GM23338 (cell line): ENCODE measurements at regions not wholly inside any gene's neighbourhood (a gene's known extent, or its start where the extent isn't known, plus 50 kb on each side); places are given as distances from the start of the nearest gene placed in this dataset.

Experiments used
- ATAC-seq: fragments of 200-7000 bp; cut with Tn5 transposase; 3 replicates; pipeline ENCODE4 v1.9.1; 2020
- DNase-seq: peaks from one replicate; pipeline ENCODE4 v3.0.0-alpha.2; 2015; ENCODE audit warnings: low spot score
- H2AFZ ChIP-seq: fragments of 200-600 bp; sonication (generic); 2 replicates; pipeline ENCODE4 v1.8.0; 2016; ENCODE audit warnings: antibody characterized with exemption, mild to moderate bottlenecking, moderate library complexity
- H3F3A ChIP-seq: fragments of 200-600 bp; sonication (generic); replicated peaks from 2 replicates; pipeline ENCODE4 v1.8.0; 2017; ENCODE audit warnings: antibody characterized with exemption, mixed run types, low read depth
- H3K27ac ChIP-seq: fragments of 200-600 bp; sonication (generic); 2 replicates; pipeline ENCODE4 v1.6.1; 2016; ENCODE audit warnings: low read depth
- H3K27me3 ChIP-seq: fragments of 200-600 bp; sonication (generic); 2 replicates; pipeline ENCODE4 v1.8.0; 2016; ENCODE audit warnings: mild to moderate bottlenecking, mixed run types, moderate library complexity; ENCODE audit not compliant: insufficient read depth
- H3K36me3 ChIP-seq: fragments of 200-600 bp; sonication (generic); 2 replicates; pipeline ENCODE4 v1.8.0; 2016; ENCODE audit warnings: mild to moderate bottlenecking; ENCODE audit not compliant: insufficient read depth
- H3K4me1 ChIP-seq: fragments of 200-600 bp; sonication (generic); 2 replicates; pipeline ENCODE4 v1.8.0; 2016; ENCODE audit warnings: mild to moderate bottlenecking, moderate library complexity; ENCODE audit not compliant: insufficient read depth
- H3K4me2 ChIP-seq: fragments of 200-600 bp; sonication (generic); 2 replicates; pipeline ENCODE4 v1.7.1; 2017; ENCODE audit warnings: mixed run types
- H3K4me3 ChIP-seq: fragments of 200-600 bp; sonication (generic); 2 replicates; pipeline ENCODE4 v1.6.1; 2016; ENCODE audit warnings: mixed run types
- H3K79me2 ChIP-seq: fragments of 200-600 bp; sonication (generic); replicated peaks from 2 replicates; pipeline ENCODE4 v1.8.0; 2017; ENCODE audit warnings: mild to moderate bottlenecking; ENCODE audit not compliant: insufficient read depth
- H3K9me2 ChIP-seq: fragments of 200-600 bp; sonication (generic); 2 replicates; pipeline ENCODE4 v1.8.0; 2017; ENCODE audit not compliant: insufficient read depth
- H4K20me1 ChIP-seq: fragments of 200-600 bp; sonication (generic); replicated peaks from 2 replicates; pipeline ENCODE4 v1.8.0; 2017; ENCODE audit warnings: mild to moderate bottlenecking; ENCODE audit not compliant: insufficient read depth
- H3K27ac Mint-ChIP-seq: 2 replicates; pipeline ENCODE4 v1.8.0; 2020; ENCODE audit warnings: inconsistent platforms, mild to moderate bottlenecking, moderate library complexity, mixed read lengths
- H3K27me3 Mint-ChIP-seq: 3 replicates; pipeline ENCODE4 v1.8.0; 2022; ENCODE audit warnings: low read depth, mild to moderate bottlenecking, moderate library complexity, mixed read lengths, inconsistent platforms; ENCODE audit not compliant: insufficient read depth, poor library complexity
- H3K36me3 Mint-ChIP-seq: 3 replicates; pipeline ENCODE4 v1.8.0; 2021; ENCODE audit warnings: low read depth, mild to moderate bottlenecking, inconsistent platforms, moderate library complexity, mixed read lengths
- H3K4me1 Mint-ChIP-seq: 3 replicates; pipeline ENCODE4 v1.8.0; 2020; ENCODE audit warnings: mild to moderate bottlenecking, inconsistent platforms, mixed read lengths
- H3K4me3 Mint-ChIP-seq: 3 replicates; pipeline ENCODE4 v1.8.0; 2021; ENCODE audit warnings: moderate library complexity, mild to moderate bottlenecking, inconsistent platforms, mixed read lengths
- H3K9me3 Mint-ChIP-seq: 3 replicates; pipeline ENCODE4 v1.8.0; 2020; ENCODE audit warnings: moderate library complexity, mild to moderate bottlenecking, inconsistent platforms, mixed read lengths
- CREB1 ChIP-seq: fragments of 250-450 bp; sonication (Bioruptor Pico); IDR thresholded peaks from 2 replicates; pipeline ENCODE4 v1.5.0; 2020; ENCODE audit warnings: low read depth, mild to moderate bottlenecking, moderate library complexity
- EZH2 ChIP-seq: fragments of 200-600 bp; sonication (generic); IDR thresholded peaks from one replicate; pipeline ENCODE4 v1.8.0; 2017; ENCODE audit warnings: antibody characterized with exemption, mild to moderate bottlenecking, low read depth; ENCODE audit not compliant: unreplicated experiment
- EZH2phosphoT487 ChIP-seq: fragments of 200-600 bp; sonication (generic); IDR thresholded peaks from one replicate; pipeline ENCODE4 v1.8.1; 2018; ENCODE audit warnings: antibody characterized with exemption; ENCODE audit not compliant: unreplicated experiment
- JUNB ChIP-seq: IDR thresholded peaks from one replicate; pipeline ENCODE4 v1.6.1; 2016; ENCODE audit warnings: antibody characterized with exemption; ENCODE audit not compliant: unreplicated experiment
- NANOG ChIP-seq: IDR thresholded peaks from 2 replicates; pipeline ENCODE4 v1.6.1; 2016; ENCODE audit warnings: antibody characterized with exemption, borderline replicate concordance
- POLR2AphosphoS5 ChIP-seq: IDR thresholded peaks from 2 replicates; pipeline ENCODE4 v1.6.1; 2016; ENCODE audit warnings: antibody characterized with exemption, low read depth
- STAT1 ChIP-seq: IDR thresholded peaks from one replicate; pipeline ENCODE4 v1.6.1; 2016; ENCODE audit warnings: antibody characterized with exemption; ENCODE audit not compliant: unreplicated experiment
- ZNF114 ChIP-seq: fragments of 250-450 bp; sonication (Bioruptor Pico); IDR thresholded peaks from 2 replicates; pipeline ENCODE4 v1.5.0; 2020; ENCODE audit warnings: mild to moderate bottlenecking, moderate library complexity
- ZNF331 ChIP-seq: fragments of 250-450 bp; sonication (Bioruptor Pico); IDR thresholded peaks from 2 replicates; pipeline ENCODE4 v1.5.0; 2020; ENCODE audit warnings: low read depth, mild to moderate bottlenecking, moderate library complexity
- TF ChIP-seq, protein P1 (sequence below): IDR thresholded peaks from 2 replicates; pipeline ENCODE4 v1.6.1; 2016; ENCODE audit warnings: antibody characterized with exemption
- TF ChIP-seq, protein P2 (sequence below), 2 experiments: fragments of 200-600 bp in 1 of 2; sonication (generic) in 1 of 2; conservative IDR thresholded peaks; 2 replicates each; pipeline versions ENCODE4 v1.5.1 to v1.6.1; 2016 to 2017; ENCODE audit warnings: antibody characterized with exemption in 2 of 2, low read depth in 2 of 2, mild to moderate bottlenecking in 2 of 2, moderate library complexity in 1 of 2
- TF ChIP-seq, protein P3 (sequence below): fragments of 250-450 bp; sonication (Bioruptor Pico); IDR thresholded peaks from 2 replicates; pipeline ENCODE4 v1.5.0; 2020; ENCODE audit warnings: mild to moderate bottlenecking, moderate library complexity
- TF ChIP-seq, protein P4 (sequence below): IDR thresholded peaks from one replicate; pipeline ENCODE4 v1.6.1; 2018; ENCODE audit warnings: antibody characterized with exemption; ENCODE audit not compliant: unreplicated experiment

DNA sequence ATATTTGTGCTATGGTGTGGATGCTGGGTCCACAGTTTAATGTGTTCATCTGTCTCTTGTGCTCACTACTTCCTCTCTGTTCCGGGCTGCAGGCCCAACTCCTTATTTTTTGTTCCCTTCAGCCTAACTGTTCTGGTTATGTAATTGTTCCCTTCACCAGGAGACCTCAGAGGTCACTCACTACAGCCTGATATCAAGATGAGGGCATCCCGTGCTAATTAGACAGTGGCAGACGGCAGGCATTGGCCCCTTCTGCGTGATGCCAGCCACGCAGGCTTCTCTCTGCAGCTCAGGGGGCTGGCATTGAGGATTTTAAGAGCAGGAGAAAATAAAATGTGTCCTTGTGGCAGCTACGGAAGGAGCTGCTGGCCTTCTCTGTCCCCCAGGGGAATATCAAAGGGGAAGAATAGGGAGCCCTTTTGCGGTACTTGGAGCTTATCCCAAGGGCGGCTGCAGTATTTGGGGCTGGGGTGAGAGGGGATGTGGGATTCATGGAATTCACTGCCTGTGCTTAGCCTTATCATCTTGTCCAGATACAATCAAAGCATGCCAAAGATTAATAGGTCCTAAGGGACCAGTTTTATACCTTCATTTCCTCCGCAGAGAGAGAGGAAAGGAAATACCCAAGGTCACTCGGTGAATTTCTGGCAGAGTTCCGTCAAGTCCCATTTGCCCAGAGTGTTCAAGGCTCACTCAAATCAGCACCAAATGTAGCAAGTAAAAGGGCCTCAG is 53.3 kb upstream of the TRIB2 start:
- peaks cover 20% of the 10 kb centered on the region for H3K9me3 Mint-ChIP-seq
- Histone ChIP-seq H3K9me2 (no peaks in the 10 kb centered on the region), H3K27ac (no peak overlapping the region), H3K27me3 (no peaks in the 10 kb centered on the region), H3F3A (no peaks in the 10 kb centered on the region), H2AFZ (no peak overlapping the region), H3K79me2 (no peaks in the 10 kb centered on the region), H4K20me1 (no peaks in the 10 kb centered on the region), H3K4me1 (no peaks in the 10 kb centered on the region), H3K36me3 (no peaks in the 10 kb centered on the region; the same call in 1 of the 2 replicates), H3K4me3 (no peak overlapping the region), H3K4me2 (no peak overlapping the region)
- no peak overlapping the region for H3K27ac Mint-ChIP-seq
- no peak for TF ChIP-seq JUNB
- TF ChIP-seq, protein P1, sequence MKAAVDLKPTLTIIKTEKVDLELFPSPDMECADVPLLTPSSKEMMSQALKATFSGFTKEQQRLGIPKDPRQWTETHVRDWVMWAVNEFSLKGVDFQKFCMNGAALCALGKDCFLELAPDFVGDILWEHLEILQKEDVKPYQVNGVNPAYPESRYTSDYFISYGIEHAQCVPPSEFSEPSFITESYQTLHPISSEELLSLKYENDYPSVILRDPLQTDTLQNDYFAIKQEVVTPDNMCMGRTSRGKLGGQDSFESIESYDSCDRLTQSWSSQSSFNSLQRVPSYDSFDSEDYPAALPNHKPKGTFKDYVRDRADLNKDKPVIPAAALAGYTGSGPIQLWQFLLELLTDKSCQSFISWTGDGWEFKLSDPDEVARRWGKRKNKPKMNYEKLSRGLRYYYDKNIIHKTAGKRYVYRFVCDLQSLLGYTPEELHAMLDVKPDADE, result no peak
- no peak for TF ChIP-seq NANOG
- TF ChIP-seq, protein P2, sequence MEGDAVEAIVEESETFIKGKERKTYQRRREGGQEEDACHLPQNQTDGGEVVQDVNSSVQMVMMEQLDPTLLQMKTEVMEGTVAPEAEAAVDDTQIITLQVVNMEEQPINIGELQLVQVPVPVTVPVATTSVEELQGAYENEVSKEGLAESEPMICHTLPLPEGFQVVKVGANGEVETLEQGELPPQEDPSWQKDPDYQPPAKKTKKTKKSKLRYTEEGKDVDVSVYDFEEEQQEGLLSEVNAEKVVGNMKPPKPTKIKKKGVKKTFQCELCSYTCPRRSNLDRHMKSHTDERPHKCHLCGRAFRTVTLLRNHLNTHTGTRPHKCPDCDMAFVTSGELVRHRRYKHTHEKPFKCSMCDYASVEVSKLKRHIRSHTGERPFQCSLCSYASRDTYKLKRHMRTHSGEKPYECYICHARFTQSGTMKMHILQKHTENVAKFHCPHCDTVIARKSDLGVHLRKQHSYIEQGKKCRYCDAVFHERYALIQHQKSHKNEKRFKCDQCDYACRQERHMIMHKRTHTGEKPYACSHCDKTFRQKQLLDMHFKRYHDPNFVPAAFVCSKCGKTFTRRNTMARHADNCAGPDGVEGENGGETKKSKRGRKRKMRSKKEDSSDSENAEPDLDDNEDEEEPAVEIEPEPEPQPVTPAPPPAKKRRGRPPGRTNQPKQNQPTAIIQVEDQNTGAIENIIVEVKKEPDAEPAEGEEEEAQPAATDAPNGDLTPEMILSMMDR (conservative IDR thresholded peaks at IDR 0.05; ENCODE audit: low read depth in 2 of 2), result no peak
- no peak for TF ChIP-seq POLR2AphosphoS5
- no peak for TF ChIP-seq EZH2
- no peak for TF ChIP-seq ZNF114
- TF ChIP-seq STAT1, result no peak
- TF ChIP-seq, protein P3, sequence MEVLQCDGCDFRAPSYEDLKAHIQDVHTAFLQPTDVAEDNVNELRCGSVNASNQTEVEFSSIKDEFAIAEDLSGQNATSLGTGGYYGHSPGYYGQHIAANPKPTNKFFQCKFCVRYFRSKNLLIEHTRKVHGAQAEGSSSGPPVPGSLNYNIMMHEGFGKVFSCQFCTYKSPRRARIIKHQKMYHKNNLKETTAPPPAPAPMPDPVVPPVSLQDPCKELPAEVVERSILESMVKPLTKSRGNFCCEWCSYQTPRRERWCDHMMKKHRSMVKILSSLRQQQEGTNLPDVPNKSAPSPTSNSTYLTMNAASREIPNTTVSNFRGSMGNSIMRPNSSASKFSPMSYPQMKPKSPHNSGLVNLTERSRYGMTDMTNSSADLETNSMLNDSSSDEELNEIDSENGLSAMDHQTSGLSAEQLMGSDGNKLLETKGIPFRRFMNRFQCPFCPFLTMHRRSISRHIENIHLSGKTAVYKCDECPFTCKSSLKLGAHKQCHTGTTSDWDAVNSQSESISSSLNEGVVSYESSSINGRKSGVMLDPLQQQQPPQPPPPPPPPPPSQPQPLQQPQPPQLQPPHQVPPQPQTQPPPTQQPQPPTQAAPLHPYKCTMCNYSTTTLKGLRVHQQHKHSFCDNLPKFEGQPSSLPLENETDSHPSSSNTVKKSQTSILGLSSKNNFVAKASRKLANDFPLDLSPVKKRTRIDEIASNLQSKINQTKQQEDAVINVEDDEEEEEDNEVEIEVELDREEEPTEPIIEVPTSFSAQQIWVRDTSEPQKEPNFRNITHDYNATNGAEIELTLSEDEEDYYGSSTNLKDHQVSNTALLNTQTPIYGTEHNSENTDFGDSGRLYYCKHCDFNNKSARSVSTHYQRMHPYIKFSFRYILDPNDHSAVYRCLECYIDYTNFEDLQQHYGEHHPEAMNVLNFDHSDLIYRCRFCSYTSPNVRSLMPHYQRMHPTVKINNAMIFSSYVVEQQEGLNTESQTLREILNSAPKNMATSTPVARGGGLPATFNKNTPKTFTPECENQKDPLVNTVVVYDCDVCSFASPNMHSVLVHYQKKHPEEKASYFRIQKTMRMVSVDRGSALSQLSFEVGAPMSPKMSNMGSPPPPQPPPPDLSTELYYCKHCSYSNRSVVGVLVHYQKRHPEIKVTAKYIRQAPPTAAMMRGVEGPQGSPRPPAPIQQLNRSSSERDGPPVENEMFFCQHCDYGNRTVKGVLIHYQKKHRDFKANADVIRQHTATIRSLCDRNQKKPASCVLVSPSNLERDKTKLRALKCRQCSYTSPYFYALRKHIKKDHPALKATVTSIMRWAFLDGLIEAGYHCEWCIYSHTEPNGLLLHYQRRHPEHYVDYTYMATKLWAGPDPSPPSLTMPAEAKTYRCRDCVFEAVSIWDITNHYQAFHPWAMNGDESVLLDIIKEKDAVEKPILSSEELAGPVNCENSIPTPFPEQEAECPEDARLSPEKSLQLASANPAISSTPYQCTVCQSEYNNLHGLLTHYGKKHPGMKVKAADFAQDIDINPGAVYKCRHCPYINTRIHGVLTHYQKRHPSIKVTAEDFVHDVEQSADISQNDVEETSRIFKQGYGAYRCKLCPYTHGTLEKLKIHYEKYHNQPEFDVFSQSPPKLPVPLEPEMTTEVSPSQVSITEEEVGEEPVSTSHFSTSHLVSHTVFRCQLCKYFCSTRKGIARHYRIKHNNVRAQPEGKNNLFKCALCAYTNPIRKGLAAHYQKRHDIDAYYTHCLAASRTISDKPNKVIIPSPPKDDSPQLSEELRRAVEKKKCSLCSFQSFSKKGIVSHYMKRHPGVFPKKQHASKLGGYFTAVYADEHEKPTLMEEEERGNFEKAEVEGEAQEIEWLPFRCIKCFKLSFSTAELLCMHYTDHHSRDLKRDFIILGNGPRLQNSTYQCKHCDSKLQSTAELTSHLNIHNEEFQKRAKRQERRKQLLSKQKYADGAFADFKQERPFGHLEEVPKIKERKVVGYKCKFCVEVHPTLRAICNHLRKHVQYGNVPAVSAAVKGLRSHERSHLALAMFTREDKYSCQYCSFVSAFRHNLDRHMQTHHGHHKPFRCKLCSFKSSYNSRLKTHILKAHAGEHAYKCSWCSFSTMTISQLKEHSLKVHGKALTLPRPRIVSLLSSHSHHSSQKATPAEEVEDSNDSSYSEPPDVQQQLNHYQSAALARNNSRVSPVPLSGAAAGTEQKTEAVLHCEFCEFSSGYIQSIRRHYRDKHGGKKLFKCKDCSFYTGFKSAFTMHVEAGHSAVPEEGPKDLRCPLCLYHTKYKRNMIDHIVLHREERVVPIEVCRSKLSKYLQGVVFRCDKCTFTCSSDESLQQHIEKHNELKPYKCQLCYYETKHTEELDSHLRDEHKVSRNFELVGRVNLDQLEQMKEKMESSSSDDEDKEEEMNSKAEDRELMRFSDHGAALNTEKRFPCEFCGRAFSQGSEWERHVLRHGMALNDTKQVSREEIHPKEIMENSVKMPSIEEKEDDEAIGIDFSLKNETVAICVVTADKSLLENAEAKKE, result no peak
- no peak for TF ChIP-seq EZH2phosphoT487
- TF ChIP-seq ZNF331 (CRISPR knock-in tag), result no peak
- TF ChIP-seq, protein P4, sequence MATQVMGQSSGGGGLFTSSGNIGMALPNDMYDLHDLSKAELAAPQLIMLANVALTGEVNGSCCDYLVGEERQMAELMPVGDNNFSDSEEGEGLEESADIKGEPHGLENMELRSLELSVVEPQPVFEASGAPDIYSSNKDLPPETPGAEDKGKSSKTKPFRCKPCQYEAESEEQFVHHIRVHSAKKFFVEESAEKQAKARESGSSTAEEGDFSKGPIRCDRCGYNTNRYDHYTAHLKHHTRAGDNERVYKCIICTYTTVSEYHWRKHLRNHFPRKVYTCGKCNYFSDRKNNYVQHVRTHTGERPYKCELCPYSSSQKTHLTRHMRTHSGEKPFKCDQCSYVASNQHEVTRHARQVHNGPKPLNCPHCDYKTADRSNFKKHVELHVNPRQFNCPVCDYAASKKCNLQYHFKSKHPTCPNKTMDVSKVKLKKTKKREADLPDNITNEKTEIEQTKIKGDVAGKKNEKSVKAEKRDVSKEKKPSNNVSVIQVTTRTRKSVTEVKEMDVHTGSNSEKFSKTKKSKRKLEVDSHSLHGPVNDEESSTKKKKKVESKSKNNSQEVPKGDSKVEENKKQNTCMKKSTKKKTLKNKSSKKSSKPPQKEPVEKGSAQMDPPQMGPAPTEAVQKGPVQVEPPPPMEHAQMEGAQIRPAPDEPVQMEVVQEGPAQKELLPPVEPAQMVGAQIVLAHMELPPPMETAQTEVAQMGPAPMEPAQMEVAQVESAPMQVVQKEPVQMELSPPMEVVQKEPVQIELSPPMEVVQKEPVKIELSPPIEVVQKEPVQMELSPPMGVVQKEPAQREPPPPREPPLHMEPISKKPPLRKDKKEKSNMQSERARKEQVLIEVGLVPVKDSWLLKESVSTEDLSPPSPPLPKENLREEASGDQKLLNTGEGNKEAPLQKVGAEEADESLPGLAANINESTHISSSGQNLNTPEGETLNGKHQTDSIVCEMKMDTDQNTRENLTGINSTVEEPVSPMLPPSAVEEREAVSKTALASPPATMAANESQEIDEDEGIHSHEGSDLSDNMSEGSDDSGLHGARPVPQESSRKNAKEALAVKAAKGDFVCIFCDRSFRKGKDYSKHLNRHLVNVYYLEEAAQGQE, result no peak
- TF ChIP-seq CREB1 (CRISPR knock-in tag), result no peak
- no peaks in the 10 kb centered on the region for H3K27me3 Mint-ChIP-seq
- no peak overlapping the region for H3K4me3 Mint-ChIP-seq
- ATAC-seq (no peak), DNase-seq (no peak)
- peaks cover 14% of the 10 kb centered on the region; the same call in 2 of the 3 replicates for H3K36me3 Mint-ChIP-seq
- H3K4me1 Mint-ChIP-seq, result peaks cover 6% of the 10 kb centered on the region; the same call in 1 of the 3 replicates
